ENCODE measurements at regions not wholly inside any gene's neighbourhood (a gene's known extent, or its start where the extent isn't known, plus 50 kb on each side); places are given as distances from the start of the nearest gene placed in this dataset.

- no peak overlapping the region for H2AFZ ChIP-seq (ENCODE audit: low read depth, low read length)
- H3F3A ChIP-seq (ENCODE audit: insufficient read depth, low read length, poor library complexity, severe bottlenecking), result no peaks in the 10 kb centered on the region
- no peaks in the 10 kb centered on the region for H3K9me3 ChIP-seq (ENCODE audit: low read length)
- no peaks in the 10 kb centered on the region for H3K9me2 ChIP-seq (ENCODE audit: insufficient read depth, low read length)
- H3K9ac ChIP-seq (ENCODE audit: low read length), result no peak overlapping the region
- no peaks in the 10 kb centered on the region for H3K36me3 ChIP-seq (ENCODE audit: insufficient read depth, low read length)
- H3K4me2 ChIP-seq (ENCODE audit: low read length), result no peak overlapping the region
- no peak overlapping the region for H3K4me3 ChIP-seq (ENCODE audit: low read length)
- H3K27me3 ChIP-seq (ENCODE audit: insufficient read depth, low read depth, low read length), result no peaks in the 10 kb centered on the region
- no peaks in the 10 kb centered on the region for H4K20me1 ChIP-seq (ENCODE audit: insufficient read depth)
- no peak overlapping the region for H3K27ac ChIP-seq (ENCODE audit: low read length)
- no peaks in the 10 kb centered on the region for H3K79me2 ChIP-seq (replicated peaks; ENCODE audit: insufficient read depth, low read length)
- TF ChIP-seq RAD21 (conservative IDR thresholded peaks at IDR 0.05), result no peak
- TF ChIP-seq CTCF (IDR thresholded peaks at IDR 0.05; ENCODE audit: poor library complexity, severe bottlenecking), result no peak
- no peak for TF ChIP-seq EZH2 (IDR thresholded peaks at IDR 0.05; ENCODE audit: borderline replicate concordance, insufficient read depth, low read length, poor library complexity, severe bottlenecking)
- no peak for TF ChIP-seq SMC3 (conservative IDR thresholded peaks at IDR 0.05; ENCODE audit: poor library complexity)
- TF ChIP-seq EP300 (conservative IDR thresholded peaks at IDR 0.05; ENCODE audit: poor library complexity, severe bottlenecking), result no peak
- no peak for TF ChIP-seq TAF1 (IDR thresholded peaks at IDR 0.05; ENCODE audit: low read depth)
- no peak for TF ChIP-seq POLR2AphosphoS5 (IDR thresholded peaks at IDR 0.05)
- no peak for TF ChIP-seq REST (IDR thresholded peaks at IDR 0.05; ENCODE audit: borderline replicate concordance)
- TF ChIP-seq MXI1 (conservative IDR thresholded peaks at IDR 0.05; ENCODE audit: poor library complexity, severe bottlenecking), result no peak
These were observed 158.0 kb downstream of the EN1 start for GRCh38 chr2:118689456-118689855.

- no peak overlapping the region for H2AFZ ChIP-seq (ENCODE audit: low read depth, low read length)
- no peak overlapping the region for H3K27ac ChIP-seq (ENCODE audit: low read length)
- H3F3A ChIP-seq (ENCODE audit: insufficient read depth, low read length, poor library complexity, severe bottlenecking), result no peaks in the 10 kb centered on the region
- H3K27me3 ChIP-seq (ENCODE audit: insufficient read depth, low read depth, low read length), result no peaks in the 10 kb centered on the region
- H3K4me3 ChIP-seq (ENCODE audit: low read length), result no peak overlapping the region
- no peaks in the 10 kb centered on the region for H4K20me1 ChIP-seq (ENCODE audit: insufficient read depth)
- H3K9me2 ChIP-seq (ENCODE audit: insufficient read depth, low read length), result no peaks in the 10 kb centered on the region
- H3K36me3 ChIP-seq (ENCODE audit: insufficient read depth, low read length), result no peaks in the 10 kb centered on the region
- no peaks in the 10 kb centered on the region for H3K79me2 ChIP-seq (replicated peaks; ENCODE audit: insufficient read depth, low read length)
- TF ChIP-seq EZH2 (IDR thresholded peaks at IDR 0.05; ENCODE audit: borderline replicate concordance, insufficient read depth, low read length, poor library complexity, severe bottlenecking) (no peak), MXI1 (conservative IDR thresholded peaks at IDR 0.05; ENCODE audit: poor library complexity, severe bottlenecking) (no peak), TAF1 (IDR thresholded peaks at IDR 0.05; ENCODE audit: low read depth) (no peak), POLR2AphosphoS5 (IDR thresholded peaks at IDR 0.05) (no peak), REST (IDR thresholded peaks at IDR 0.05; ENCODE audit: borderline replicate concordance) (no peak), CTCF (IDR thresholded peaks at IDR 0.05; ENCODE audit: poor library complexity, severe bottlenecking) (no peak), EP300 (conservative IDR thresholded peaks at IDR 0.05; ENCODE audit: poor library complexity, severe bottlenecking) (no peak), SMC3 (conservative IDR thresholded peaks at IDR 0.05; ENCODE audit: poor library complexity) (no peak), RAD21 (conservative IDR thresholded peaks at IDR 0.05) (no peak)
- H3K9me3 ChIP-seq (ENCODE audit: low read length), result no peaks in the 10 kb centered on the region
- H3K9ac ChIP-seq (ENCODE audit: low read length), result no peak overlapping the region
- H3K4me2 ChIP-seq (ENCODE audit: low read length), result no peak overlapping the region
These were observed 158.4 kb downstream of the EN1 start for GRCh38 chr2:118689033-118689432.
